Lung (tissue), 11 donors: ENCODE measurements at regions not wholly inside any gene's neighbourhood (a gene's known extent, or its start where the extent isn't known, plus 50 kb on each side); places are given as distances from the start of the nearest gene placed in this dataset.
"Not testable (repeated sequence)": the region's sequence is repeated elsewhere in the genome, so short reads cannot be mapped to it uniquely, and the experiment has no call there.

Experiments
- ATAC-seq: fragments of 200-7000 bp; cut with Tn5 transposase; one replicate; pipeline ENCODE4 v1.9.1; 2020; ENCODE audit warnings: moderate number of reproducible peaks; ENCODE audit not compliant: insufficient read depth, low FRiP score
- DNase-seq, 3 donors: peaks; one replicate each; pipeline ENCODE4 v3.0.0-alpha.2; 2013 to 2017
- H3K27ac ChIP-seq, 2 donors: one replicate each; pipeline ENCODE4 v1.5.1; 2013; ENCODE audit warnings: mild to moderate bottlenecking in 2 of 2, moderate library complexity in 2 of 2, control low read depth in 1 of 2, inconsistent platforms in 1 of 2, low read depth in 1 of 2, low read length in 1 of 2
- H3K27me3 ChIP-seq, 3 donors: one replicate each; pipeline ENCODE4 v1.5.1; 2013; ENCODE audit warnings: low read length in 2 of 3; ENCODE audit not compliant: control insufficient read depth in 3 of 3, insufficient read depth in 3 of 3
- H3K36me3 ChIP-seq, 4 donors: one replicate each; pipeline ENCODE4 v1.5.1; 2013; ENCODE audit warnings: low read length in 4 of 4, mild to moderate bottlenecking in 1 of 4, moderate library complexity in 1 of 4; ENCODE audit not compliant: control insufficient read depth in 4 of 4, insufficient read depth in 4 of 4
- H3K4me1 ChIP-seq, 5 donors: one replicate each; pipeline ENCODE4 v1.5.1; 2013; ENCODE audit warnings: low read length in 5 of 5, mild to moderate bottlenecking in 2 of 5, moderate library complexity in 1 of 5; ENCODE audit not compliant: control insufficient read depth in 5 of 5, insufficient read depth in 5 of 5
- H3K4me3 ChIP-seq: one replicate; pipeline ENCODE4 v1.5.1; 2013; ENCODE audit warnings: mild to moderate bottlenecking, control low read depth, moderate library complexity
- H3K9ac ChIP-seq, 2 donors: one replicate each; pipeline ENCODE4 v1.5.1; 2013; ENCODE audit warnings: low read length in 2 of 2, control low read depth in 1 of 2; ENCODE audit not compliant: insufficient read depth in 1 of 2
- H3K9me3 ChIP-seq, 4 donors: one replicate each; pipeline ENCODE4 v1.5.1; 2013; ENCODE audit warnings: low read length in 3 of 4, mild to moderate bottlenecking in 1 of 4, moderate library complexity in 1 of 4; ENCODE audit not compliant: control insufficient read depth in 4 of 4, insufficient read depth in 3 of 4
- CTCF ChIP-seq: IDR thresholded peaks from 2 replicates; pipeline ENCODE4 v1.5.1; 2012; ENCODE audit warnings: mild to moderate bottlenecking; ENCODE audit errors: control extremely low read depth, extremely low read depth
- WGBS, 2 donors: extraction: QIAGEN DNeasy Blood & Tissue Kit; methylation state at CpG; one replicate each; pipeline ENCODE4 v1.1.7; 2013; 5-methylcytosine and 5-hydroxymethylcytosine counted together
- donor health status: control.
- donor health status: control.
- donor health status: Bipolar disorder and iron deficiency.
- donor health status: healthy.
- donor health status: DM: yes; HTN: yes; CAD: no.

DNA sequence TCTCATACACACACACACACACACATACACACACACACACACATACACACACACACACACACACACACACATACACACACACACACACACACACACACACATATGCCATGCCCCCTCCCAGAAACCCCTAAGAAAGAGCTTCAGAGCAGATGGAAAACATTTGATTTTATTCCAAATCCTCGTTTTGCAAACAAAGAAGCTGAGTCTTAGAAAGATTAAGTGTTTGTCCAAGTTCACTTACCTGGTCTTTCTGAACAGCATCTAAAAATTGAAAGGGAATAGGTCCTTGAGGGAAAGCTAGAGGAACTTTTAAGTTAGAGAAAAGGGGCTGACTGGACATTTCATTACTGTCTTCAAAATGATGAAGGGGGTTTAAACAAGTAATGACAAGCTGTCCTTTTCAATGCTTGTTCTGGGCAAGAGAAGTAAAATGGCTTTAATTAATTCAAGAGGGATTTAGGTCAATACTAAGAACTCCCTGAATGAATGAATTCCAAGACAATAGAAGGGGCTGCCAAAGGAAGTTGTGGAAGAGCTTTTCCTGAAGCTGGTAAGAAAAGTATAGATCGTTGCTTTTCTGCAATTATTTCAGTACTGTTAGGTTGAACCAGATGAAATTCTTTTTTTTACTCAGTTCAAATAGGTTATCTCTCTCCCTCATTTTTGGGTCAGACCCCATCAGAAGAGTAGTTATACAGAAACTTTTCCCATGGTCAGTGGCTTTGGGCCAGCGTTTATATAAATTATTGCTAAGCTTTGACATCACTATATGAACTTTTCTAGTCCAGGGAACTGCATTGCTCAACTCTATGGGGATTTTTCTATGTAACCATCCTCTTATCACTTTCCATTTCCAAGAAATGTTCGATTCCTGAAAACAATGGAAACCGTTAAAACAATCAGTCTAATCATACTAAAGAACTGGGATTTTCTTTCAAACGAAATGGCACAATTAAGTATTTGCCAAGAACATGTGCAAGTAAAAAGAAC lies 261.4 kb downstream of the MTERF1 start:
- no peak for TF ChIP-seq CTCF
- Histone ChIP-seq H3K36me3 (no peaks in the 10 kb centered on the region), H3K9me3 (no peaks in the 10 kb centered on the region), H3K9ac (no peak overlapping the region), H3K4me3 (no peak overlapping the region), H3K27me3 (no peaks in the 10 kb centered on the region), H3K27ac (no peak overlapping the region), H3K4me1 (peaks cover 0 to 13% (median 4%) of the 10 kb centered on the region in 5 donors)
- 55 to 65% methylated on average over 6 of the region's 6 CpGs for WGBS, 2 donors
- ATAC-seq (no peak), DNase-seq (peak in 2 of 3 donors; percentile 61 to 76)

- no peak for ATAC-seq
- WGBS, 2 donors, result 77 to 89% methylated on average over 1 of the region's 1 CpG
- Histone ChIP-seq H3K4me3 (no peak overlapping the region), H3K4me1 (peaks cover 0 to 13% (median 4%) of the 10 kb centered on the region in 5 donors), H3K36me3 (no peaks in the 10 kb centered on the region), H3K9ac (no peak overlapping the region), H3K27ac (no peak overlapping the region), H3K9me3 (no peaks in the 10 kb centered on the region), H3K27me3 (no peaks in the 10 kb centered on the region)
- TF ChIP-seq CTCF, result no peak
- DNase-seq, result peak in 1 of 3 donors; percentile 28
Observed at GRCh38 chr7:91620827-91621226, 259.7 kb downstream of the MTERF1 start.

GRCh38 chr7:91627324-91627723 lies 253.2 kb downstream of the MTERF1 start:
- H3K4me1 ChIP-seq, ATAC-seq, H3K27ac ChIP-seq, H3K4me3 ChIP-seq, DNase-seq, H3K9ac ChIP-seq, H3K9me3 ChIP-seq, H3K36me3 ChIP-seq, H3K27me3 ChIP-seq: not testable (repeated sequence)
- 93 to 95% methylated on average over 23 to 28 of the region's 28 CpGs for WGBS, 2 donors

DNA sequence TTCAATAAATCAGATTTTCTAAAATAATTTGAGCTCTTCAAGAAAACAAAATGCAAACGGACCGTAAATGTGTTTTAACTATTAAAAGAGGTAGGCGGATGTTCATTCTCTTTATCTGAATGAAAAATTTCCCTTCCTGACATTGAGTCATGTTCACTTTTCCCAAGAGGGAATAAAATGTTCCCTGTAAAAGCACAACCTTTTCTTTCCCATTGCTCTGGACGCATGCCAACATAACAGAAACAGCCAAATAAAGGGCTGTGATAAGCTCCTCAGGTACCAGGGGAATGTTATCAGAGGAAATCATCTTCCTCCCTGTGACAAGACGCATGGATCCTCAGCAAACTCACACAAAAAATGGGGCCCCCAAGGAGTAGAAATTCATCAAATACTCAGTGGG lies 251.8 kb downstream of the MTERF1 start:
- ATAC-seq, result no peak
- H3K27me3 ChIP-seq, result no peaks in the 10 kb centered on the region
- TF ChIP-seq CTCF, result no peak
- no peak for DNase-seq
- H3K36me3 ChIP-seq, result no peaks in the 10 kb centered on the region
- no peaks in the 10 kb centered on the region for H3K9me3 ChIP-seq
- H3K27ac ChIP-seq, result no peak overlapping the region
- no peak overlapping the region for H3K9ac ChIP-seq
- H3K4me1 ChIP-seq, result no peaks in the 10 kb centered on the region
- 60 to 66% methylated on average over 5 of the region's 5 CpGs for WGBS, 2 donors
- no peak overlapping the region for H3K4me3 ChIP-seq
